ENCODE measurements at regions not wholly inside any gene's neighbourhood (a gene's known extent, or its start where the extent isn't known, plus 50 kb on each side); places are given as distances from the start of the nearest gene placed in this dataset.

GRCh38 chr13:76043874-76044273, 407.7 kb downstream of the LMO7 start:
- no peak overlapping the region for H3K4me3 ChIP-seq (ENCODE audit: low read length in 2 of 2)
- H3K27me3 ChIP-seq (ENCODE audit: insufficient read depth, low read length), result no peaks in the 10 kb centered on the region
- no peak for DNase-seq
- ChIA-PET POLR2A (ENCODE audit: partially characterized antibody) (no interaction called here), CTCF (ENCODE audit: partially characterized antibody) (no interaction called here)
- Mint-ChIP-seq H3K4me3 (no peak overlapping the region), H3K4me1 (no peaks in the 10 kb centered on the region), H3K27ac (no peak overlapping the region), H3K27me3 (no peaks in the 10 kb centered on the region), H3K36me3 (no peaks in the 10 kb centered on the region), H3K9me3 (no peaks in the 10 kb centered on the region)
- no peak overlapping the region for H3K27ac ChIP-seq (ENCODE audit: low read depth, low read length)
- no peaks in the 10 kb centered on the region for H3K4me1 ChIP-seq (ENCODE audit: insufficient read depth, low read length)
- H3K9me3 ChIP-seq (ENCODE audit: control insufficient read depth in 1 of 2, low read length in 2 of 2), result no peaks in the 10 kb centered on the region
- H3K36me3 ChIP-seq (ENCODE audit: insufficient read depth, low read length), result no peaks in the 10 kb centered on the region
- intact Hi-C loops (cut with micrococcal nuclease), result no loop called here

GRCh38 chr13:76038920-76039716, 403.0 kb downstream of the LMO7 start:
- Histone ChIP-seq H3K4me3 (ENCODE audit: low read length in 2 of 2) (no peak overlapping the region), H3K9me3 (ENCODE audit: control insufficient read depth in 1 of 2, low read length in 2 of 2) (no peaks in the 10 kb centered on the region), H3K4me1 (ENCODE audit: insufficient read depth, low read length) (no peaks in the 10 kb centered on the region), H3K27me3 (ENCODE audit: insufficient read depth, low read length) (no peaks in the 10 kb centered on the region), H3K27ac (ENCODE audit: low read depth, low read length) (no peak overlapping the region), H3K36me3 (ENCODE audit: insufficient read depth, low read length) (no peaks in the 10 kb centered on the region)
- no peaks in the 10 kb centered on the region for H3K4me1 Mint-ChIP-seq
- H3K27ac Mint-ChIP-seq, result no peak overlapping the region
- DNase-seq, result no peak
- no peaks in the 10 kb centered on the region for H3K36me3 Mint-ChIP-seq
- ChIA-PET CTCF (ENCODE audit: partially characterized antibody) (no interaction called here), POLR2A (ENCODE audit: partially characterized antibody) (no interaction called here)
- H3K27me3 Mint-ChIP-seq, result peaks cover 2 to 3% of the 10 kb centered on the region in 2 donors
- H3K9me3 Mint-ChIP-seq, result no peaks in the 10 kb centered on the region
- no peak overlapping the region for H3K4me3 Mint-ChIP-seq
- intact Hi-C loops (cut with micrococcal nuclease), result no loop called here

- Mint-ChIP-seq H3K4me3 (no peak overlapping the region), H3K27me3 (peaks cover 2 to 5% of the 10 kb centered on the region in 2 donors), H3K9me3 (peaks cover 0 to 1% (median 0%) of the 10 kb centered on the region in 8 donors), H3K27ac (no peak overlapping the region), H3K4me1 (no peaks in the 10 kb centered on the region), H3K36me3 (no peaks in the 10 kb centered on the region)
- no peak for DNase-seq
- H3K9me3 ChIP-seq (ENCODE audit: control insufficient read depth in 1 of 2, low read length in 2 of 2), result no peaks in the 10 kb centered on the region
- ChIA-PET CTCF (ENCODE audit: partially characterized antibody) (no interaction called here), POLR2A (ENCODE audit: partially characterized antibody) (no interaction called here)
- intact Hi-C loops (cut with micrococcal nuclease), result no loop called here
- no peaks in the 10 kb centered on the region for H3K36me3 ChIP-seq (ENCODE audit: insufficient read depth, low read length)
- no peaks in the 10 kb centered on the region for H3K4me1 ChIP-seq (ENCODE audit: insufficient read depth, low read length)
- no peaks in the 10 kb centered on the region for H3K27me3 ChIP-seq (ENCODE audit: insufficient read depth, low read length)
- no peak overlapping the region for H3K27ac ChIP-seq (ENCODE audit: low read depth, low read length)
- no peak overlapping the region for H3K4me3 ChIP-seq (ENCODE audit: low read length in 2 of 2)
Observed at GRCh38 chr13:76036176-76036575, 400.0 kb downstream of the LMO7 start.

- H3K4me1 Mint-ChIP-seq, result no peaks in the 10 kb centered on the region
- Histone ChIP-seq H3K9me3 (ENCODE audit: control insufficient read depth in 1 of 2, low read length in 2 of 2) (no peaks in the 10 kb centered on the region), H3K4me3 (ENCODE audit: low read length in 2 of 2) (no peak overlapping the region), H3K27ac (ENCODE audit: low read depth, low read length) (no peak overlapping the region), H3K27me3 (ENCODE audit: insufficient read depth, low read length) (no peaks in the 10 kb centered on the region), H3K4me1 (ENCODE audit: insufficient read depth, low read length) (no peaks in the 10 kb centered on the region), H3K36me3 (ENCODE audit: insufficient read depth, low read length) (no peaks in the 10 kb centered on the region)
- H3K9me3 Mint-ChIP-seq, result peaks cover 0 to 1% (median 0%) of the 10 kb centered on the region in 8 donors
- ChIA-PET POLR2A (ENCODE audit: partially characterized antibody) (no interaction called here), CTCF (ENCODE audit: partially characterized antibody) (no interaction called here)
- DNase-seq, result no peak
- peaks cover 2 to 5% of the 10 kb centered on the region in 2 donors for H3K27me3 Mint-ChIP-seq
- H3K36me3 Mint-ChIP-seq, result no peaks in the 10 kb centered on the region
- no peak overlapping the region for H3K4me3 Mint-ChIP-seq
- no peak overlapping the region for H3K27ac Mint-ChIP-seq
- intact Hi-C loops (cut with micrococcal nuclease), result no loop called here
Observed at GRCh38 chr13:76035711-76036110, 399.6 kb downstream of the LMO7 start.

- no peak overlapping the region for H3K27ac Mint-ChIP-seq
- H3K36me3 Mint-ChIP-seq, result no peaks in the 10 kb centered on the region
- H3K4me1 ChIP-seq (ENCODE audit: insufficient read depth, low read length), result no peaks in the 10 kb centered on the region
- peaks cover 0 to 10% of the 10 kb centered on the region in 2 donors for H3K27me3 Mint-ChIP-seq
- H3K27ac ChIP-seq (ENCODE audit: low read depth, low read length), result no peak overlapping the region
- peaks cover 0 to 2% (median 0%) of the 10 kb centered on the region in 8 donors for H3K9me3 Mint-ChIP-seq
- no peaks in the 10 kb centered on the region for H3K27me3 ChIP-seq (ENCODE audit: insufficient read depth, low read length)
- CTCF ChIA-PET (ENCODE audit: partially characterized antibody), result no interaction called here
- H3K4me1 Mint-ChIP-seq, result no peaks in the 10 kb centered on the region
- no peak for DNase-seq
- no peaks in the 10 kb centered on the region for H3K36me3 ChIP-seq (ENCODE audit: insufficient read depth, low read length)
- intact Hi-C loops (cut with micrococcal nuclease), result no loop called here
- no peak overlapping the region for H3K4me3 Mint-ChIP-seq
- H3K9me3 ChIP-seq (ENCODE audit: control insufficient read depth in 1 of 2, low read length in 2 of 2), result no peaks in the 10 kb centered on the region
- POLR2A ChIA-PET (ENCODE audit: partially characterized antibody), result no interaction called here
- no peak overlapping the region for H3K4me3 ChIP-seq (ENCODE audit: low read length in 2 of 2)
Observed at GRCh38 chr13:76029706-76030105, 393.6 kb downstream of the LMO7 start.

GRCh38 chr13:76029088-76029487, 393.0 kb downstream of the LMO7 start:
- H3K36me3 ChIP-seq (ENCODE audit: insufficient read depth, low read length), result no peaks in the 10 kb centered on the region
- intact Hi-C loops (cut with micrococcal nuclease), result no loop called here

GRCh38 chr13:76027131-76027530, 391.0 kb downstream of the LMO7 start:
- no peaks in the 10 kb centered on the region for H3K27me3 ChIP-seq (ENCODE audit: insufficient read depth, low read length)
- Mint-ChIP-seq H3K4me3 (no peak overlapping the region), H3K27ac (no peak overlapping the region), H3K4me1 (no peaks in the 10 kb centered on the region), H3K27me3 (peaks cover 0 to 5% of the 10 kb centered on the region in 2 donors), H3K9me3 (peaks cover 0 to 2% (median 0%) of the 10 kb centered on the region in 8 donors), H3K36me3 (no peaks in the 10 kb centered on the region)
- DNase-seq, result no peak
- ChIA-PET CTCF (ENCODE audit: partially characterized antibody) (no interaction called here), POLR2A (ENCODE audit: partially characterized antibody) (no interaction called here)
- H3K4me1 ChIP-seq (ENCODE audit: insufficient read depth, low read length), result no peaks in the 10 kb centered on the region
- H3K4me3 ChIP-seq (ENCODE audit: low read length in 2 of 2), result no peak overlapping the region
- no peak overlapping the region for H3K27ac ChIP-seq (ENCODE audit: low read depth, low read length)
- no peaks in the 10 kb centered on the region for H3K9me3 ChIP-seq (ENCODE audit: control insufficient read depth in 1 of 2, low read length in 2 of 2)
- intact Hi-C loops (cut with micrococcal nuclease), result no loop called here
- no peaks in the 10 kb centered on the region for H3K36me3 ChIP-seq (ENCODE audit: insufficient read depth, low read length)

More at GRCh38 chr13:76029088-76029487, 393.0 kb downstream of the LMO7 start:
- Histone ChIP-seq H3K27me3 (ENCODE audit: insufficient read depth, low read length) (no peaks in the 10 kb centered on the region), H3K4me1 (ENCODE audit: insufficient read depth, low read length) (no peaks in the 10 kb centered on the region), H3K4me3 (ENCODE audit: low read length in 2 of 2) (no peak overlapping the region), H3K9me3 (ENCODE audit: control insufficient read depth in 1 of 2, low read length in 2 of 2) (no peaks in the 10 kb centered on the region), H3K27ac (ENCODE audit: low read depth, low read length) (no peak overlapping the region)
- ChIA-PET CTCF (ENCODE audit: partially characterized antibody) (no interaction called here), POLR2A (ENCODE audit: partially characterized antibody) (no interaction called here)
- Mint-ChIP-seq H3K9me3 (peaks cover 0 to 2% (median 0%) of the 10 kb centered on the region in 8 donors), H3K36me3 (no peaks in the 10 kb centered on the region), H3K27ac (no peak overlapping the region), H3K4me3 (no peak overlapping the region), H3K4me1 (no peaks in the 10 kb centered on the region), H3K27me3 (peaks cover 0 to 7% of the 10 kb centered on the region in 2 donors)
- no peak for DNase-seq
